ENCODE measurements at regions not wholly inside any gene's neighbourhood (a gene's known extent, or its start where the extent isn't known, plus 50 kb on each side); places are given as distances from the start of the nearest gene placed in this dataset.

GRCh38 chr2:57828221-57828620, 218.4 kb upstream of the VRK2 start:
- H3K27ac ChIP-seq (ENCODE audit: extremely low read length, insufficient read depth, low read length): no peak overlapping the region
- no peaks in the 10 kb centered on the region for H4K20me1 ChIP-seq (ENCODE audit: insufficient read depth, low read length)
- FAIRE-seq (no peak), DNase-seq (ENCODE audit: low spot score) (no peak), ATAC-seq (peak; percentile 24; the same call in 1 of the 3 replicates)
- WGBS (ENCODE audit: low lambda C conversion rate): 35% methylated on average over 4 of the region's 4 CpGs
- in situ Hi-C loops (cut with HindIII; ENCODE audit: extremely low pct_ligation_motif_present, low pct_unique_long_range_greater_than_20kb): no loop called here
- no TSS peak for BruUV-seq (replicated peaks)
- H3K27me3 ChIP-seq (ENCODE audit: control insufficient read depth in 1 of 2, insufficient read depth in 2 of 2, low read length in 2 of 2): no peaks in the 10 kb centered on the region
- no peak overlapping the region for H3K4me3 ChIP-seq (replicated peaks in 1 of 3; ENCODE audit: insufficient read depth in 1 of 3, low read depth in 2 of 3, low read length in 3 of 3)
- ChIA-PET CTCF (ENCODE audit: low intra/inter-chr PET ratio, low total read pairs) (no interaction called here), POLR2A (no interaction called here)
- TF ChIP-seq DMAP1 (CRISPR knock-in tag; IDR thresholded peaks at IDR 0.05): no peak
- no peak for TF ChIP-seq SPEN (CRISPR knock-in tag; IDR thresholded peaks at IDR 0.05; ENCODE audit: low read depth)
- TF ChIP-seq, protein P1, sequence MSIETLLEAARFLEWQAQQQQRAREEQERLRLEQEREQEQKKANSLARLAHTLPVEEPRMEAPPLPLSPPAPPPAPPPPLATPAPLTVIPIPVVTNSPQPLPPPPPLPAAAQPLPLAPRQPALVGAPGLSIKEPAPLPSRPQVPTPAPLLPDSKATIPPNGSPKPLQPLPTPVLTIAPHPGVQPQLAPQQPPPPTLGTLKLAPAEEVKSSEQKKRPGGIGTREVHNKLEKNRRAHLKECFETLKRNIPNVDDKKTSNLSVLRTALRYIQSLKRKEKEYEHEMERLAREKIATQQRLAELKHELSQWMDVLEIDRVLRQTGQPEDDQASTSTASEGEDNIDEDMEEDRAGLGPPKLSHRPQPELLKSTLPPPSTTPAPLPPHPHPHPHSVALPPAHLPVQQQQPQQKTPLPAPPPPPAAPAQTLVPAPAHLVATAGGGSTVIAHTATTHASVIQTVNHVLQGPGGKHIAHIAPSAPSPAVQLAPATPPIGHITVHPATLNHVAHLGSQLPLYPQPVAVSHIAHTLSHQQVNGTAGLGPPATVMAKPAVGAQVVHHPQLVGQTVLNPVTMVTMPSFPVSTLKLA (IDR thresholded peaks at IDR 0.05): no peak
- TF ChIP-seq STAG1 (CRISPR knock-in tag; IDR thresholded peaks at IDR 0.05): no peak
- TF ChIP-seq ZNF431 (CRISPR knock-in tag; IDR thresholded peaks at IDR 0.05; ENCODE audit: borderline replicate concordance, low read depth): no peak
- TF ChIP-seq RCOR2 (CRISPR knock-in tag; IDR thresholded peaks at IDR 0.05): no peak
- TF ChIP-seq AGO2 (optimal IDR thresholded peaks at IDR 0.05; ENCODE audit: low read depth, low read length): no peak
- TF ChIP-seq POLR2AphosphoS2 (IDR thresholded peaks at IDR 0.05; ENCODE audit: low read depth, low read length): no peak
- TF ChIP-seq, protein P2, sequence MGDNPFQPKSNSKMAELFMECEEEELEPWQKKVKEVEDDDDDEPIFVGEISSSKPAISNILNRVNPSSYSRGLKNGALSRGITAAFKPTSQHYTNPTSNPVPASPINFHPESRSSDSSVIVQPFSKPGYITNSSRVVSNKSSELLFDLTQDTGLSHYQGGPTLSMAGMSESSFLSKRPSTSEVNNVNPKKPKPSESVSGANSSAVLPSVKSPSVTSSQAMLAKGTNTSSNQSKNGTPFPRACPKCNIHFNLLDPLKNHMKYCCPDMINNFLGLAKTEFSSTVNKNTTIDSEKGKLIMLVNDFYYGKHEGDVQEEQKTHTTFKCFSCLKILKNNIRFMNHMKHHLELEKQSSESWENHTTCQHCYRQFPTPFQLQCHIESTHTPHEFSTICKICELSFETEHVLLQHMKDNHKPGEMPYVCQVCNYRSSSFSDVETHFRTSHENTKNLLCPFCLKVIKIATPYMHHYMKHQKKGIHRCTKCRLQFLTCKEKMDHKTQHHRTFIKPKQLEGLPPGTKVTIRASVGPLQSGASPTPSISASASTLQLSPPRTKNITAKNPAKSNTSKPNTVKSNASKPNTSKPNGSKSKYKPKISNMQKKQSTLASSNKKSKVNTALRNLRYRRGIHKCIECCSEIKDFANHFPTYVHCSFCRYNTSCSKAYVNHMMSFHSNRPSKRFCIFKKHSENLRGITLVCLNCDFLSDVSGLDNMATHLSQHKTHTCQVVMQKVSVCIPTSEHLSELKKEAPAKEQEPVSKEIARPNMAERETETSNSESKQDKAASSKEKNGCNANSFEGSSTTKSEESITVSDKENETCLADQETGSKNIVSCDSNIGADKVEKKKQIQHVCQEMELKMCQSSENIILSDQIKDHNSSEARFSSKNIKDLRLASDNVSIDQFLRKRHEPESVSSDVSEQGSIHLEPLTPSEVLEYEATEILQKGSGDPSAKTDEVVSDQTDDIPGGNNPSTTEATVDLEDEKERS (CRISPR knock-in tag; IDR thresholded peaks at IDR 0.05): no peak
- TF ChIP-seq, protein P3, sequence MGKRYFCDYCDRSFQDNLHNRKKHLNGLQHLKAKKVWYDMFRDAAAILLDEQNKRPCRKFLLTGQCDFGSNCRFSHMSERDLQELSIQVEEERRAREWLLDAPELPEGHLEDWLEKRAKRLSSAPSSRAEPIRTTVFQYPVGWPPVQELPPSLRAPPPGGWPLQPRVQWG (CRISPR knock-in tag; IDR thresholded peaks at IDR 0.05; ENCODE audit: borderline replicate concordance, low read depth): no peak
- no peak for TF ChIP-seq SNRNP70 (IDR thresholded peaks at IDR 0.05; ENCODE audit: low read depth, low read length)
- TF ChIP-seq, protein P4, sequence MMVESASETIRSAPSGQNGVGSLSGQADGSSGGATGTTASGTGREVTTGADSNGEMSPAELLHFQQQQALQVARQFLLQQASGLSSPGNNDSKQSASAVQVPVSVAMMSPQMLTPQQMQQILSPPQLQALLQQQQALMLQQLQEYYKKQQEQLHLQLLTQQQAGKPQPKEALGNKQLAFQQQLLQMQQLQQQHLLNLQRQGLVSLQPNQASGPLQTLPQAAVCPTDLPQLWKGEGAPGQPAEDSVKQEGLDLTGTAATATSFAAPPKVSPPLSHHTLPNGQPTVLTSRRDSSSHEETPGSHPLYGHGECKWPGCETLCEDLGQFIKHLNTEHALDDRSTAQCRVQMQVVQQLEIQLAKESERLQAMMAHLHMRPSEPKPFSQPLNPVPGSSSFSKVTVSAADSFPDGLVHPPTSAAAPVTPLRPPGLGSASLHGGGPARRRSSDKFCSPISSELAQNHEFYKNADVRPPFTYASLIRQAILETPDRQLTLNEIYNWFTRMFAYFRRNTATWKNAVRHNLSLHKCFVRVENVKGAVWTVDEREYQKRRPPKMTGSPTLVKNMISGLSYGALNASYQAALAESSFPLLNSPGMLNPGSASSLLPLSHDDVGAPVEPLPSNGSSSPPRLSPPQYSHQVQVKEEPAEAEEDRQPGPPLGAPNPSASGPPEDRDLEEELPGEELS (CRISPR knock-in tag; IDR thresholded peaks at IDR 0.05): no peak
- no peak for TF ChIP-seq ZNF234 (CRISPR knock-in tag; conservative IDR thresholded peaks at IDR 0.05)
- no peak for TF ChIP-seq HDAC2 (CRISPR knock-in tag; IDR thresholded peaks at IDR 0.05)
- no peak for TF ChIP-seq ARID5B (CRISPR knock-in tag; IDR thresholded peaks at IDR 0.05)
- H3K9me3 ChIP-seq (ENCODE audit: low read length): no peaks in the 10 kb centered on the region
- H3K36me3 ChIP-seq (replicated peaks in 1 of 2; ENCODE audit: control insufficient read depth in 1 of 2, insufficient read depth in 2 of 2, low read length in 2 of 2): no peaks in the 10 kb centered on the region
- no peak overlapping the region for H3K9ac ChIP-seq (ENCODE audit: insufficient read depth, low read depth, low read length)
- no peaks in the 10 kb centered on the region for H3K4me1 ChIP-seq (ENCODE audit: insufficient read depth, low read length)
- no peak overlapping the region for H3K4me2 ChIP-seq (ENCODE audit: low read depth, low read length)
- intact Hi-C loops (cut with micrococcal nuclease; ENCODE audit: unreplicated experiment): no loop called here
- H2AFZ ChIP-seq (ENCODE audit: low read length): no peak overlapping the region
- no peaks in the 10 kb centered on the region for H3K79me2 ChIP-seq (ENCODE audit: insufficient read depth, low read length)
